ENCODE measurements at regions not wholly inside any gene's neighbourhood (a gene's known extent, or its start where the extent isn't known, plus 50 kb on each side); places are given as distances from the start of the nearest gene placed in this dataset.
"Not testable (repeated sequence)": the region's sequence is repeated elsewhere in the genome, so short reads cannot be mapped to it uniquely, and the experiment has no call there.

- H3K27me3 Mint-ChIP-seq: no peaks in the 10 kb centered on the region
- no peaks in the 10 kb centered on the region for H3K36me3 Mint-ChIP-seq (ENCODE audit: low read depth)
- H3K4me3 Mint-ChIP-seq: no peak overlapping the region
- H3K9me3 Mint-ChIP-seq: no peaks in the 10 kb centered on the region
- H3K27ac Mint-ChIP-seq: peak overlapping the region; percentile 35
- peaks cover 42% of the 10 kb centered on the region for H3K4me1 Mint-ChIP-seq
- DNase-seq: no peak
- no peak for ATAC-seq
Measured at GRCh38 chr22:22755778-22756100, 111.3 kb downstream of the GGTLC2 start.

GRCh38 chr22:22756109-22756508 lies 111.7 kb downstream of the GGTLC2 start:
- no peak overlapping the region for H3K4me3 Mint-ChIP-seq

GRCh38 chr22:22756551-22757201 lies 112.3 kb downstream of the GGTLC2 start:
- not testable (repeated sequence) for ATAC-seq
- peaks cover 42% of the 10 kb centered on the region for H3K4me1 Mint-ChIP-seq

More at GRCh38 chr22:22756109-22756508, 111.7 kb downstream of the GGTLC2 start:
- no peaks in the 10 kb centered on the region for H3K36me3 Mint-ChIP-seq (ENCODE audit: low read depth)
- H3K9me3 Mint-ChIP-seq: no peaks in the 10 kb centered on the region
- H3K4me1 Mint-ChIP-seq: peaks cover 42% of the 10 kb centered on the region
- DNase-seq (no peak), ATAC-seq (no peak)
- H3K27me3 Mint-ChIP-seq: no peaks in the 10 kb centered on the region
- H3K27ac Mint-ChIP-seq: no peak overlapping the region

GRCh38 chr22:22758101-22758807 lies 113.8 kb downstream of the GGTLC2 start:
- H3K36me3 Mint-ChIP-seq (ENCODE audit: low read depth); H3K4me3 Mint-ChIP-seq; H3K27ac Mint-ChIP-seq; H3K27me3 Mint-ChIP-seq; DNase-seq; ATAC-seq; H3K9me3 Mint-ChIP-seq: not testable (repeated sequence)
- peaks cover 37% of the 10 kb centered on the region for H3K4me1 Mint-ChIP-seq

More at GRCh38 chr22:22756551-22757201, 112.3 kb downstream of the GGTLC2 start:
- H3K4me3 Mint-ChIP-seq; H3K36me3 Mint-ChIP-seq (ENCODE audit: low read depth); H3K27me3 Mint-ChIP-seq; H3K9me3 Mint-ChIP-seq; DNase-seq; H3K27ac Mint-ChIP-seq: not testable (repeated sequence)

- DNase-seq (no peak), ATAC-seq (no peak)
- no peaks in the 10 kb centered on the region for H3K36me3 Mint-ChIP-seq (ENCODE audit: low read depth)
- no peaks in the 10 kb centered on the region for H3K9me3 Mint-ChIP-seq
- H3K4me3 Mint-ChIP-seq: no peak overlapping the region
- peak overlapping the region; percentile 34 for H3K27ac Mint-ChIP-seq
- peaks cover 31% of the 10 kb centered on the region for H3K4me1 Mint-ChIP-seq
- no peaks in the 10 kb centered on the region for H3K27me3 Mint-ChIP-seq
Measured at GRCh38 chr22:22759371-22759770, 115.0 kb downstream of the GGTLC2 start.

- ATAC-seq (no peak), DNase-seq (no peak)
- no peaks in the 10 kb centered on the region for H3K9me3 Mint-ChIP-seq
- no peaks in the 10 kb centered on the region for H3K36me3 Mint-ChIP-seq (ENCODE audit: low read depth)
- peaks cover 31% of the 10 kb centered on the region for H3K4me1 Mint-ChIP-seq
- H3K27ac Mint-ChIP-seq: peak overlapping the region; percentile 34
- H3K27me3 Mint-ChIP-seq: no peaks in the 10 kb centered on the region
- no peak overlapping the region for H3K4me3 Mint-ChIP-seq
Measured at GRCh38 chr22:22759889-22760546, 115.6 kb downstream of the GGTLC2 start.

GRCh38 chr22:22761606-22761962 lies 117.2 kb downstream of the GGTLC2 start:
- no peak for DNase-seq
- no peak overlapping the region for H3K27ac Mint-ChIP-seq
- H3K4me1 Mint-ChIP-seq: peaks cover 22% of the 10 kb centered on the region
- H3K9me3 Mint-ChIP-seq: no peaks in the 10 kb centered on the region
- no peak overlapping the region for H3K4me3 Mint-ChIP-seq
- H3K36me3 Mint-ChIP-seq (ENCODE audit: low read depth): no peaks in the 10 kb centered on the region
- H3K27me3 Mint-ChIP-seq: no peaks in the 10 kb centered on the region
- no peak for ATAC-seq

GRCh38 chr22:22761963-22762772 lies 117.8 kb downstream of the GGTLC2 start:
- Mint-ChIP-seq H3K4me1 (peaks cover 17% of the 10 kb centered on the region), H3K36me3 (ENCODE audit: low read depth) (no peaks in the 10 kb centered on the region), H3K27ac (no peak overlapping the region), H3K4me3 (no peak overlapping the region), H3K9me3 (no peaks in the 10 kb centered on the region), H3K27me3 (no peaks in the 10 kb centered on the region)
- no peak for DNase-seq
- no peak for ATAC-seq

GRCh38 chr22:22763512-22763911 lies 119.1 kb downstream of the GGTLC2 start:
- Mint-ChIP-seq H3K36me3 (ENCODE audit: low read depth) (no peaks in the 10 kb centered on the region), H3K4me1 (peaks cover 16% of the 10 kb centered on the region), H3K27ac (no peak overlapping the region), H3K27me3 (peaks cover 1% of the 10 kb centered on the region), H3K4me3 (no peak overlapping the region), H3K9me3 (no peaks in the 10 kb centered on the region)
- no peak for ATAC-seq
- no peak for DNase-seq

GRCh38 chr22:22764085-22764484 lies 119.7 kb downstream of the GGTLC2 start:
- no peaks in the 10 kb centered on the region for H3K36me3 Mint-ChIP-seq (ENCODE audit: low read depth)
- peaks cover 2% of the 10 kb centered on the region for H3K27me3 Mint-ChIP-seq
- H3K4me1 Mint-ChIP-seq: peaks cover 12% of the 10 kb centered on the region
- no peak overlapping the region for H3K27ac Mint-ChIP-seq
- DNase-seq: no peak
- no peak for ATAC-seq
- no peak overlapping the region for H3K4me3 Mint-ChIP-seq
- no peaks in the 10 kb centered on the region for H3K9me3 Mint-ChIP-seq

- Mint-ChIP-seq H3K27ac (no peak overlapping the region), H3K27me3 (peaks cover 2% of the 10 kb centered on the region), H3K4me3 (no peak overlapping the region), H3K36me3 (ENCODE audit: low read depth) (no peaks in the 10 kb centered on the region), H3K4me1 (peaks cover 4% of the 10 kb centered on the region), H3K9me3 (no peaks in the 10 kb centered on the region)
- DNase-seq: no peak
- ATAC-seq: no peak
Measured at GRCh38 chr22:22767876-22768602, 119.6 kb upstream of the IGLL5 start.

GRCh38 chr22:22768885-22769284 lies 118.7 kb upstream of the IGLL5 start:
- no peak for ATAC-seq
- Mint-ChIP-seq H3K27me3 (peaks cover 2% of the 10 kb centered on the region), H3K4me3 (no peak overlapping the region), H3K9me3 (no peaks in the 10 kb centered on the region), H3K27ac (no peak overlapping the region), H3K36me3 (ENCODE audit: low read depth) (no peaks in the 10 kb centered on the region), H3K4me1 (peaks cover 4% of the 10 kb centered on the region)
- no peak for DNase-seq

- Mint-ChIP-seq H3K27me3 (peaks cover 2% of the 10 kb centered on the region), H3K4me1 (peaks cover 4% of the 10 kb centered on the region), H3K36me3 (ENCODE audit: low read depth) (no peaks in the 10 kb centered on the region), H3K27ac (no peak overlapping the region), H3K4me3 (no peak overlapping the region), H3K9me3 (no peaks in the 10 kb centered on the region)
- DNase-seq (no peak), ATAC-seq (no peak)
Measured at GRCh38 chr22:22769434-22770279, 118.0 kb upstream of the IGLL5 start.

All from activated naive CD8-positive, alpha-beta T cell treated with anti-CD3 and anti-CD28 coated beads, Interleukin-2, amount 50 U/mL, for 24 hours (primary cell).